Omental fat pad (tissue), 3 donors: ENCODE measurements at regions not wholly inside any gene's neighbourhood (a gene's known extent, or its start where the extent isn't known, plus 50 kb on each side); places are given as distances from the start of the nearest gene placed in this dataset.

Experiments
- ATAC-seq: fragments of 150-250 bp; one replicate; pipeline ENCODE4 v1.9.1; 2016; ENCODE audit warnings: mild to moderate bottlenecking, moderate library complexity; ENCODE audit not compliant: low FRiP score
- DNase-seq: peaks from one replicate; pipeline ENCODE4 v3.0.0-alpha.2; 2019; ENCODE audit warnings: low spot score
- CTCF ChIP-seq, 3 donors: fragments of 450-650 bp; IDR thresholded peaks; one replicate each; pipeline ENCODE4 v1.5.1; 2016 to 2017; ENCODE audit warnings: antibody characterized with exemption in 3 of 3, mild to moderate bottlenecking in 3 of 3, moderate library complexity in 2 of 3

GRCh38 chr15:62606376-62607113, 436.0 kb upstream of the TPM1 start:
- TF ChIP-seq CTCF (IDR thresholded peaks at IDR 0.05): no peak
- DNase-seq (no peak), ATAC-seq (peak; percentile 58)

GRCh38 chr15:62607114-62607462, 435.5 kb upstream of the TPM1 start:
- ATAC-seq: no peak
- DNase-seq: no peak
- no peak for TF ChIP-seq CTCF (IDR thresholded peaks at IDR 0.05)

GRCh38 chr15:62607643-62608042, 434.9 kb upstream of the TPM1 start:
- ATAC-seq: peak; percentile 38
- DNase-seq: no peak
- no peak for TF ChIP-seq CTCF (IDR thresholded peaks at IDR 0.05)

GRCh38 chr15:62608369-62608768, 434.2 kb upstream of the TPM1 start:
- ATAC-seq (no peak), DNase-seq (no peak)
- TF ChIP-seq CTCF (IDR thresholded peaks at IDR 0.05): no peak

- no peak for ATAC-seq
- DNase-seq: no peak
- no peak for TF ChIP-seq CTCF (IDR thresholded peaks at IDR 0.05)
These were observed 432.2 kb upstream of the TPM1 start for GRCh38 chr15:62610265-62610869.

GRCh38 chr15:62611002-62611401, 431.5 kb upstream of the TPM1 start:
- DNase-seq (no peak), ATAC-seq (no peak)
- TF ChIP-seq CTCF (IDR thresholded peaks at IDR 0.05): no peak

GRCh38 chr15:62612183-62612733, 430.3 kb upstream of the TPM1 start:
- TF ChIP-seq CTCF (IDR thresholded peaks at IDR 0.05): no peak
- DNase-seq: no peak
- no peak for ATAC-seq
